HCT116 (cell line): ENCODE measurements at regions not wholly inside any gene's neighbourhood (a gene's known extent, or its start where the extent isn't known, plus 50 kb on each side); places are given as distances from the start of the nearest gene placed in this dataset.

Experiments
- ATAC-seq: fragments of 200-7000 bp; cut with Tn5 transposase; 2 replicates; pipeline ENCODE4 v1.9.1; 2020; ENCODE audit warnings: mild to moderate bottlenecking, moderate library complexity
- BruUV-seq: library from RNA; stranded (reverse); fragments of 400-500 nt; replicated peaks from 2 replicates; lab custom pipeline; 2021; lab: Mats Ljungman, UMichigan
- CTCF ChIA-PET: fragments of 300-600 bp; sonication (Branson Sonifier 250); formaldehyde crosslinking; loops from one replicate; lab custom pipeline; 2021; ENCODE audit warnings: antibody characterized with exemption; lab: Charles Lee
- POLR2A ChIA-PET: fragments of 300-600, 350-600 bp; sonication (Branson Sonifier 250); formaldehyde crosslinking; loops from one replicate; lab custom pipeline; 2021; ENCODE audit warnings: antibody characterized with exemption; lab: Charles Lee
- RAD21 ChIA-PET, 2 experiments: fragments of 300-600 bp; sonication (Branson Sonifier 250); formaldehyde crosslinking; loops; one replicate each; lab custom pipeline; 2023; ENCODE audit warnings: low total read pairs in 2 of 2; ENCODE audit not compliant: uncharacterized antibody in 2 of 2, unreplicated experiment in 2 of 2, low non-redundant PET in 1 of 2; lab: Charles Lee
- DNase-seq: peaks from one replicate; pipeline ENCODE4 v3.0.0-alpha.2; 2010; ENCODE audit warnings: low read depth, low spot score
- H2AFZ ChIP-seq: fragments of 200-600 bp; shearing (Covaris generic), sonication (generic); 2 replicates; pipeline ENCODE4 v1.6.1; 2017; ENCODE audit warnings: low read depth, mixed run types, mixed read lengths, antibody characterized with exemption, low read length; ENCODE audit not compliant: poor library complexity, severe bottlenecking
- H3K27ac ChIP-seq: 2 replicates; pipeline ENCODE4 v1.5.1; 2012; ENCODE audit warnings: low read depth, low read length
- H3K27me3 ChIP-seq: fragments of 200-600 bp; sonication (generic); 2 replicates; pipeline ENCODE4 v1.6.1; 2016; ENCODE audit warnings: mixed run types, low read length, mixed read lengths; ENCODE audit not compliant: insufficient read depth
- H3K36me3 ChIP-seq, 2 experiments: fragments of 200-500 bp in 1 of 2; fragments of 200-600 bp in 1 of 2; sonication (Bioruptor generic) in 1 of 2; sonication (generic) in 1 of 2; 2 replicates each; pipeline versions ENCODE4 v1.5.1 to v1.6.1; 2014 to 2016; ENCODE audit warnings: low read length in 2 of 2, inconsistent platforms in 1 of 2, mixed read lengths in 1 of 2, mixed run types in 1 of 2; ENCODE audit not compliant: insufficient read depth in 2 of 2, control insufficient read depth in 1 of 2
- H3K4me1 ChIP-seq, 2 experiments: fragments of 200-600 bp in 1 of 2; sonication (generic) in 1 of 2; 2 replicates each; pipeline versions ENCODE4 v1.5.1 to v1.6.1; 2012 to 2017; ENCODE audit warnings: low read length in 2 of 2, inconsistent platforms in 1 of 2, mild to moderate bottlenecking in 1 of 2, mixed read lengths in 1 of 2, mixed run types in 1 of 2, moderate library complexity in 1 of 2; ENCODE audit not compliant: insufficient read depth in 2 of 2, control insufficient read depth in 1 of 2
- H3K4me2 ChIP-seq: fragments of 200-600 bp; sonication (generic); 2 replicates; pipeline ENCODE4 v1.6.1; 2017; ENCODE audit warnings: mixed run types, low read length, mixed read lengths
- H3K4me3 ChIP-seq, 2 experiments: fragments of 200-600 bp in 1 of 2; sonication (generic) in 1 of 2; replicated peaks in 1 of 2; 2 replicates each; pipeline ENCODE4 v1.5.1; 2011 to 2016; ENCODE audit warnings: low read length in 2 of 2, control low read depth in 1 of 2, low read depth in 1 of 2, mild to moderate bottlenecking in 1 of 2, mixed read lengths in 1 of 2, mixed run types in 1 of 2
- H3K79me2 ChIP-seq: fragments of 200-600 bp; sonication (generic); 2 replicates; pipeline ENCODE4 v1.6.1; 2017; ENCODE audit warnings: mild to moderate bottlenecking, mixed run types, low read length, moderate library complexity, mixed read lengths; ENCODE audit not compliant: insufficient read depth
- H3K9ac ChIP-seq: fragments of 200-600 bp; sonication (generic); 2 replicates; pipeline ENCODE4 v1.6.1; 2016; ENCODE audit warnings: low read length, mixed read lengths
- H3K9me2 ChIP-seq: fragments of 200-600 bp; sonication (generic), shearing (Covaris generic); 2 replicates; pipeline ENCODE4 v1.6.1; 2017; ENCODE audit warnings: mixed run types, mild to moderate bottlenecking, moderate library complexity; ENCODE audit not compliant: insufficient read depth
- H3K9me3 ChIP-seq, 2 experiments: fragments of 200-500 bp in 1 of 2; fragments of 200-600 bp in 1 of 2; sonication (Bioruptor generic) in 1 of 2; sonication (generic) in 1 of 2; 2 replicates each; pipeline ENCODE4 v1.6.1; 2014 to 2017; ENCODE audit warnings: low read length in 2 of 2, mixed read lengths in 2 of 2, inconsistent platforms in 1 of 2, low read depth in 1 of 2, mild to moderate bottlenecking in 1 of 2, mixed run types in 1 of 2, moderate library complexity in 1 of 2; ENCODE audit not compliant: control insufficient read depth in 1 of 2, insufficient read depth in 1 of 2
- H4K20me1 ChIP-seq: fragments of 200-600 bp; sonication (generic), shearing (Covaris generic); 2 replicates; pipeline ENCODE4 v1.6.1; 2017; ENCODE audit warnings: mixed run types, mild to moderate bottlenecking, moderate library complexity; ENCODE audit not compliant: insufficient read depth
- CBX3 ChIP-seq: IDR thresholded peaks from 2 replicates; pipeline ENCODE4 v1.6.1; 2012; ENCODE audit warnings: low read depth
- CEBPB ChIP-seq: IDR thresholded peaks from 2 replicates; pipeline ENCODE4 v1.6.1; 2012; ENCODE audit warnings: low read depth
- EGR1 ChIP-seq: IDR thresholded peaks from 2 replicates; pipeline ENCODE4 v1.6.1; 2012; ENCODE audit warnings: low read depth
- ELF1 ChIP-seq: IDR thresholded peaks from 2 replicates; pipeline ENCODE4 v1.6.1; 2012; ENCODE audit warnings: low read depth, borderline replicate concordance
- EZH2 ChIP-seq: fragments of 200-600 bp; sonication (generic); IDR thresholded peaks from 2 replicates; pipeline ENCODE4 v1.6.1; 2017; ENCODE audit warnings: antibody characterized with exemption, mixed run types
- EZH2phosphoT487 ChIP-seq: fragments of 200-600 bp; IDR thresholded peaks from 2 replicates; pipeline ENCODE4 v1.6.1; 2018; ENCODE audit warnings: antibody characterized with exemption, borderline replicate concordance
- FOSL1 ChIP-seq: IDR thresholded peaks from 2 replicates; pipeline ENCODE4 v1.6.1; 2012; ENCODE audit warnings: low read depth
- JUND ChIP-seq: IDR thresholded peaks from 2 replicates; pipeline ENCODE4 v1.6.1; 2012
- POLR2AphosphoS5 ChIP-seq: IDR thresholded peaks from 2 replicates; pipeline ENCODE4 v1.6.1; 2011; ENCODE audit warnings: mild to moderate bottlenecking, low read depth, low read length, moderate library complexity
- RAD21 ChIP-seq: IDR thresholded peaks from 2 replicates; pipeline ENCODE4 v1.6.1; 2012; ENCODE audit warnings: low read depth, mild to moderate bottlenecking
- SIN3A ChIP-seq: IDR thresholded peaks from 2 replicates; pipeline ENCODE4 v1.6.1; 2012; ENCODE audit warnings: low read depth
- SRF ChIP-seq: IDR thresholded peaks from 2 replicates; pipeline ENCODE4 v1.6.1; 2012; ENCODE audit warnings: low read depth
- TCF7L2 ChIP-seq: IDR thresholded peaks from 2 replicates; pipeline ENCODE4 v1.7.0; 2011; ENCODE audit warnings: borderline replicate concordance, inconsistent platforms; ENCODE audit not compliant: insufficient read depth, insufficient read length; ENCODE audit errors: extremely low read depth
- YY1 ChIP-seq: IDR thresholded peaks from 2 replicates; pipeline ENCODE4 v1.6.1; 2011; ENCODE audit warnings: low read length, low read depth, moderate library complexity, mild to moderate bottlenecking; ENCODE audit not compliant: insufficient replicate concordance; ENCODE audit errors: extremely low read depth
- ZFX ChIP-seq: fragments of 450-650 bp; IDR thresholded peaks from 2 replicates; pipeline ENCODE4 v1.6.1; 2017
- ZNF274 ChIP-seq: fragments of 200-500 bp; sonication (Bioruptor generic); IDR thresholded peaks from 2 replicates; pipeline ENCODE4 v1.6.1; 2014; ENCODE audit warnings: mild to moderate bottlenecking, low read depth, low read length, inconsistent platforms
- intact Hi-C: fragments of 100-400 bp; cut with micrococcal nuclease; formaldehyde crosslinking; loops from 2 replicates; pipeline ENCODE4 v1.10.0; 2022
- TF ChIP-seq, protein P1 (sequence below): IDR thresholded peaks from 2 replicates; pipeline ENCODE4 v1.6.1; 2012; ENCODE audit warnings: low read depth
- TF ChIP-seq, protein P2 (sequence below): IDR thresholded peaks from 2 replicates; pipeline ENCODE4 v1.6.1; 2011; ENCODE audit warnings: mild to moderate bottlenecking, low read length, moderate library complexity; ENCODE audit not compliant: insufficient replicate concordance; ENCODE audit errors: extremely low read depth
- TF ChIP-seq, protein P3 (sequence below): IDR thresholded peaks from 2 replicates; pipeline ENCODE4 v1.6.1; 2012

DNA sequence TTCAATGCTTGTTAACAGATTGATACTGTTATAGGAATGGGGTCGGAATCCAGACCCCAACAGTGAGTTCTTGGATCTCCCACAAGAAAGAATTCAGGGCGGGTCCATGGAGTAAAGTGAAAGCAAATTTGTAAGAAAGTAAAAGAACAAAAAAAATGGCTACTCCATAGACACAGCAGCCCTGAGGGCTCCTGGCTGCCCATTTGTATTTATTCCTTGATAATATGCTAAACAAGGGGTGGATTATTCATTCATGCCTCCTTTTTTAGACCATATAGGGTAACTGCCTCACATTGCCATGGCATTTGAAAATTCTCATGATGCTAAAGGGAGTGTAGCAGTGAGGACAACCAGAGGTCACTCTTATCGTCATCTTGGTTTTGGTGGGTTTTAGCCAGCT, 717.2 kb upstream of the KCND2 start:
- Histone ChIP-seq H2AFZ (no peak overlapping the region), H3K36me3 (no peaks in the 10 kb centered on the region), H3K9ac (no peak overlapping the region), H3K9me3 (no peaks in the 10 kb centered on the region), H4K20me1 (no peaks in the 10 kb centered on the region), H3K27ac (no peak overlapping the region), H3K4me1 (no peaks in the 10 kb centered on the region), H3K27me3 (no peaks in the 10 kb centered on the region), H3K4me2 (no peak overlapping the region), H3K4me3 (no peak overlapping the region), H3K79me2 (no peaks in the 10 kb centered on the region), H3K9me2 (no peaks in the 10 kb centered on the region)
- intact Hi-C loops: no loop called here
- TF ChIP-seq, protein P1, sequence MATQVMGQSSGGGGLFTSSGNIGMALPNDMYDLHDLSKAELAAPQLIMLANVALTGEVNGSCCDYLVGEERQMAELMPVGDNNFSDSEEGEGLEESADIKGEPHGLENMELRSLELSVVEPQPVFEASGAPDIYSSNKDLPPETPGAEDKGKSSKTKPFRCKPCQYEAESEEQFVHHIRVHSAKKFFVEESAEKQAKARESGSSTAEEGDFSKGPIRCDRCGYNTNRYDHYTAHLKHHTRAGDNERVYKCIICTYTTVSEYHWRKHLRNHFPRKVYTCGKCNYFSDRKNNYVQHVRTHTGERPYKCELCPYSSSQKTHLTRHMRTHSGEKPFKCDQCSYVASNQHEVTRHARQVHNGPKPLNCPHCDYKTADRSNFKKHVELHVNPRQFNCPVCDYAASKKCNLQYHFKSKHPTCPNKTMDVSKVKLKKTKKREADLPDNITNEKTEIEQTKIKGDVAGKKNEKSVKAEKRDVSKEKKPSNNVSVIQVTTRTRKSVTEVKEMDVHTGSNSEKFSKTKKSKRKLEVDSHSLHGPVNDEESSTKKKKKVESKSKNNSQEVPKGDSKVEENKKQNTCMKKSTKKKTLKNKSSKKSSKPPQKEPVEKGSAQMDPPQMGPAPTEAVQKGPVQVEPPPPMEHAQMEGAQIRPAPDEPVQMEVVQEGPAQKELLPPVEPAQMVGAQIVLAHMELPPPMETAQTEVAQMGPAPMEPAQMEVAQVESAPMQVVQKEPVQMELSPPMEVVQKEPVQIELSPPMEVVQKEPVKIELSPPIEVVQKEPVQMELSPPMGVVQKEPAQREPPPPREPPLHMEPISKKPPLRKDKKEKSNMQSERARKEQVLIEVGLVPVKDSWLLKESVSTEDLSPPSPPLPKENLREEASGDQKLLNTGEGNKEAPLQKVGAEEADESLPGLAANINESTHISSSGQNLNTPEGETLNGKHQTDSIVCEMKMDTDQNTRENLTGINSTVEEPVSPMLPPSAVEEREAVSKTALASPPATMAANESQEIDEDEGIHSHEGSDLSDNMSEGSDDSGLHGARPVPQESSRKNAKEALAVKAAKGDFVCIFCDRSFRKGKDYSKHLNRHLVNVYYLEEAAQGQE: no peak
- TF ChIP-seq TCF7L2 (no peak), YY1 (no peak), CEBPB (no peak), CBX3 (no peak), SIN3A (no peak), FOSL1 (no peak), EZH2phosphoT487 (no peak), JUND (no peak), ZNF274 (no peak), ELF1 (no peak), SRF (no peak), RAD21 (no peak), ZFX (no peak), EZH2 (no peak), POLR2AphosphoS5 (no peak), EGR1 (no peak)
- TF ChIP-seq, protein P2, sequence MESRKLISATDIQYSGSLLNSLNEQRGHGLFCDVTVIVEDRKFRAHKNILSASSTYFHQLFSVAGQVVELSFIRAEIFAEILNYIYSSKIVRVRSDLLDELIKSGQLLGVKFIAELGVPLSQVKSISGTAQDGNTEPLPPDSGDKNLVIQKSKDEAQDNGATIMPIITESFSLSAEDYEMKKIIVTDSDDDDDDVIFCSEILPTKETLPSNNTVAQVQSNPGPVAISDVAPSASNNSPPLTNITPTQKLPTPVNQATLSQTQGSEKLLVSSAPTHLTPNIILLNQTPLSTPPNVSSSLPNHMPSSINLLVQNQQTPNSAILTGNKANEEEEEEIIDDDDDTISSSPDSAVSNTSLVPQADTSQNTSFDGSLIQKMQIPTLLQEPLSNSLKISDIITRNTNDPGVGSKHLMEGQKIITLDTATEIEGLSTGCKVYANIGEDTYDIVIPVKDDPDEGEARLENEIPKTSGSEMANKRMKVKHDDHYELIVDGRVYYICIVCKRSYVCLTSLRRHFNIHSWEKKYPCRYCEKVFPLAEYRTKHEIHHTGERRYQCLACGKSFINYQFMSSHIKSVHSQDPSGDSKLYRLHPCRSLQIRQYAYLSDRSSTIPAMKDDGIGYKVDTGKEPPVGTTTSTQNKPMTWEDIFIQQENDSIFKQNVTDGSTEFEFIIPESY: no peak
- TF ChIP-seq, protein P3, sequence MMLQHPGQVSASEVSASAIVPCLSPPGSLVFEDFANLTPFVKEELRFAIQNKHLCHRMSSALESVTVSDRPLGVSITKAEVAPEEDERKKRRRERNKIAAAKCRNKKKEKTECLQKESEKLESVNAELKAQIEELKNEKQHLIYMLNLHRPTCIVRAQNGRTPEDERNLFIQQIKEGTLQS: no peak
- no peak for ATAC-seq
- ChIA-PET CTCF (no interaction called here), POLR2A (no interaction called here), RAD21 (no interaction called here)
- DNase-seq: no peak
- BruUV-seq: no TSS peak
